Activated T-cell treated with anti-CD3 and anti-CD28 coated beads, Interleukin-2, amount 50 U/mL, for 24 hours (primary cell): ENCODE measurements at regions not wholly inside any gene's neighbourhood (a gene's known extent, or its start where the extent isn't known, plus 50 kb on each side); places are given as distances from the start of the nearest gene placed in this dataset.

Experiments
- DNase-seq: peaks from one replicate; pipeline ENCODE4 v3.0.0-alpha.2; 2020
- H3K27ac Mint-ChIP-seq: 2 replicates; pipeline ENCODE4 v1.8.0; 2020; ENCODE audit warnings: mild to moderate bottlenecking, mixed read lengths
- H3K27me3 Mint-ChIP-seq: 2 replicates; pipeline ENCODE4 v1.8.0; 2020; ENCODE audit warnings: mixed read lengths
- H3K36me3 Mint-ChIP-seq: 2 replicates; pipeline ENCODE4 v1.8.0; 2020; ENCODE audit warnings: low read depth, mixed read lengths
- H3K4me1 Mint-ChIP-seq: 2 replicates; pipeline ENCODE4 v1.8.0; 2020; ENCODE audit warnings: low read depth, mixed read lengths
- H3K4me3 Mint-ChIP-seq: 2 replicates; pipeline ENCODE4 v1.8.0; 2020; ENCODE audit warnings: mild to moderate bottlenecking, moderate library complexity, mixed read lengths
- H3K9me3 Mint-ChIP-seq: 2 replicates; pipeline ENCODE4 v1.8.0; 2020; ENCODE audit warnings: mixed read lengths

GRCh38 chr1:221157026-221157761 lies 278.0 kb downstream of the HLX start:
- H3K4me1 Mint-ChIP-seq = no peaks in the 10 kb centered on the region
- H3K27ac Mint-ChIP-seq = no peak overlapping the region
- DNase-seq = no peak
- H3K9me3 Mint-ChIP-seq = no peaks in the 10 kb centered on the region
- H3K36me3 Mint-ChIP-seq = no peaks in the 10 kb centered on the region
- H3K4me3 Mint-ChIP-seq = no peak overlapping the region
- peaks cover 8% of the 10 kb centered on the region for H3K27me3 Mint-ChIP-seq

- H3K9me3 Mint-ChIP-seq = no peaks in the 10 kb centered on the region
- H3K4me1 Mint-ChIP-seq = no peaks in the 10 kb centered on the region
- H3K27ac Mint-ChIP-seq = no peak overlapping the region
- no peak for DNase-seq
- no peaks in the 10 kb centered on the region for H3K36me3 Mint-ChIP-seq
- no peak overlapping the region for H3K4me3 Mint-ChIP-seq
- H3K27me3 Mint-ChIP-seq = peaks cover 8% of the 10 kb centered on the region
Observed at GRCh38 chr1:221159608-221160007, 280.4 kb downstream of the HLX start.

- no peak for DNase-seq
- H3K4me1 Mint-ChIP-seq = no peaks in the 10 kb centered on the region
- no peak overlapping the region for H3K4me3 Mint-ChIP-seq
- no peaks in the 10 kb centered on the region for H3K9me3 Mint-ChIP-seq
- H3K36me3 Mint-ChIP-seq = no peaks in the 10 kb centered on the region
- peaks cover 13% of the 10 kb centered on the region for H3K27me3 Mint-ChIP-seq
- H3K27ac Mint-ChIP-seq = no peak overlapping the region
Observed at GRCh38 chr1:221161571-221162041, 282.4 kb downstream of the HLX start.

GRCh38 chr1:221162352-221162751 lies 283.1 kb downstream of the HLX start:
- no peaks in the 10 kb centered on the region for H3K9me3 Mint-ChIP-seq
- H3K4me3 Mint-ChIP-seq = no peak overlapping the region
- no peak overlapping the region for H3K27ac Mint-ChIP-seq
- no peak for DNase-seq
- no peaks in the 10 kb centered on the region for H3K4me1 Mint-ChIP-seq
- no peaks in the 10 kb centered on the region for H3K36me3 Mint-ChIP-seq
- peaks cover 16% of the 10 kb centered on the region for H3K27me3 Mint-ChIP-seq

GRCh38 chr1:221162939-221163338 lies 283.7 kb downstream of the HLX start:
- H3K4me3 Mint-ChIP-seq = no peak overlapping the region
- H3K27me3 Mint-ChIP-seq = peaks cover 16% of the 10 kb centered on the region
- no peaks in the 10 kb centered on the region for H3K9me3 Mint-ChIP-seq
- DNase-seq = no peak
- no peaks in the 10 kb centered on the region for H3K36me3 Mint-ChIP-seq
- no peaks in the 10 kb centered on the region for H3K4me1 Mint-ChIP-seq
- no peak overlapping the region for H3K27ac Mint-ChIP-seq

GRCh38 chr1:221164029-221164428 lies 284.8 kb downstream of the HLX start:
- Mint-ChIP-seq H3K36me3 (no peaks in the 10 kb centered on the region), H3K9me3 (no peaks in the 10 kb centered on the region), H3K4me1 (no peaks in the 10 kb centered on the region), H3K27ac (no peak overlapping the region), H3K4me3 (no peak overlapping the region), H3K27me3 (peaks cover 16% of the 10 kb centered on the region)
- DNase-seq = no peak

- Mint-ChIP-seq H3K27me3 (peaks cover 16% of the 10 kb centered on the region), H3K27ac (no peak overlapping the region), H3K36me3 (no peaks in the 10 kb centered on the region), H3K4me1 (no peaks in the 10 kb centered on the region), H3K4me3 (no peak overlapping the region), H3K9me3 (no peaks in the 10 kb centered on the region)
- DNase-seq = no peak
Observed at GRCh38 chr1:221164951-221165838, 286.0 kb downstream of the HLX start.

GRCh38 chr1:221165839-221166500 lies 286.7 kb downstream of the HLX start:
- H3K27ac Mint-ChIP-seq = no peak overlapping the region
- no peak overlapping the region for H3K4me3 Mint-ChIP-seq
- no peaks in the 10 kb centered on the region for H3K4me1 Mint-ChIP-seq
- no peak for DNase-seq
- H3K9me3 Mint-ChIP-seq = peaks cover 2% of the 10 kb centered on the region
- H3K36me3 Mint-ChIP-seq = no peaks in the 10 kb centered on the region
- H3K27me3 Mint-ChIP-seq = peaks cover 16% of the 10 kb centered on the region

- DNase-seq = no peak
- H3K27me3 Mint-ChIP-seq = peaks cover 11% of the 10 kb centered on the region
- no peaks in the 10 kb centered on the region for H3K36me3 Mint-ChIP-seq
- H3K27ac Mint-ChIP-seq = no peak overlapping the region
- no peak overlapping the region for H3K4me3 Mint-ChIP-seq
- no peaks in the 10 kb centered on the region for H3K4me1 Mint-ChIP-seq
- H3K9me3 Mint-ChIP-seq = peaks cover 7% of the 10 kb centered on the region
Observed at GRCh38 chr1:221166559-221167318, 287.5 kb downstream of the HLX start.

GRCh38 chr1:221169447-221169889 lies 290.2 kb downstream of the HLX start:
- H3K4me1 Mint-ChIP-seq = no peaks in the 10 kb centered on the region
- peaks cover 16% of the 10 kb centered on the region for H3K27me3 Mint-ChIP-seq
- no peak for DNase-seq

GRCh38 chr1:221170171-221170570 lies 290.9 kb downstream of the HLX start:
- no peaks in the 10 kb centered on the region for H3K4me1 Mint-ChIP-seq
- peaks cover 11% of the 10 kb centered on the region for H3K9me3 Mint-ChIP-seq
- no peak overlapping the region for H3K27ac Mint-ChIP-seq
- no peak overlapping the region for H3K4me3 Mint-ChIP-seq
- no peak for DNase-seq
- H3K27me3 Mint-ChIP-seq = peaks cover 16% of the 10 kb centered on the region
- H3K36me3 Mint-ChIP-seq = no peaks in the 10 kb centered on the region

More at GRCh38 chr1:221169447-221169889, 290.2 kb downstream of the HLX start:
- peaks cover 11% of the 10 kb centered on the region for H3K9me3 Mint-ChIP-seq
- no peak overlapping the region for H3K4me3 Mint-ChIP-seq
- no peak overlapping the region for H3K27ac Mint-ChIP-seq
- H3K36me3 Mint-ChIP-seq = no peaks in the 10 kb centered on the region

- no peaks in the 10 kb centered on the region for H3K36me3 Mint-ChIP-seq
- no peak overlapping the region for H3K4me3 Mint-ChIP-seq
- H3K27me3 Mint-ChIP-seq = peaks cover 10% of the 10 kb centered on the region
- H3K9me3 Mint-ChIP-seq = peaks cover 11% of the 10 kb centered on the region
- no peaks in the 10 kb centered on the region for H3K4me1 Mint-ChIP-seq
- no peak overlapping the region for H3K27ac Mint-ChIP-seq
- DNase-seq = no peak
Observed at GRCh38 chr1:221171768-221172167, 292.5 kb downstream of the HLX start.

- H3K27me3 Mint-ChIP-seq = peaks cover 6% of the 10 kb centered on the region
- no peak overlapping the region for H3K27ac Mint-ChIP-seq
- DNase-seq = no peak
- no peaks in the 10 kb centered on the region for H3K36me3 Mint-ChIP-seq
- no peaks in the 10 kb centered on the region for H3K4me1 Mint-ChIP-seq
- H3K4me3 Mint-ChIP-seq = no peak overlapping the region
- H3K9me3 Mint-ChIP-seq = peaks cover 11% of the 10 kb centered on the region
Observed at GRCh38 chr1:221172841-221173240, 293.6 kb downstream of the HLX start.
